HG02981 (cell line): ENCODE measurements at regions not wholly inside any gene's neighbourhood (a gene's known extent, or its start where the extent isn't known, plus 50 kb on each side); places are given as distances from the start of the nearest gene placed in this dataset.
"Not testable (repeated sequence)": the region's sequence is repeated elsewhere in the genome, so short reads cannot be mapped to it uniquely, and the experiment has no call there.

Source experiments
- ATAC-seq: cut with Tn5 transposase; IDR thresholded peaks from one replicate; pipeline ENCODE4 v1.9.1; 2021; ENCODE audit warnings: mild to moderate bottlenecking, moderate library complexity; ENCODE audit not compliant: unreplicated experiment

DNA sequence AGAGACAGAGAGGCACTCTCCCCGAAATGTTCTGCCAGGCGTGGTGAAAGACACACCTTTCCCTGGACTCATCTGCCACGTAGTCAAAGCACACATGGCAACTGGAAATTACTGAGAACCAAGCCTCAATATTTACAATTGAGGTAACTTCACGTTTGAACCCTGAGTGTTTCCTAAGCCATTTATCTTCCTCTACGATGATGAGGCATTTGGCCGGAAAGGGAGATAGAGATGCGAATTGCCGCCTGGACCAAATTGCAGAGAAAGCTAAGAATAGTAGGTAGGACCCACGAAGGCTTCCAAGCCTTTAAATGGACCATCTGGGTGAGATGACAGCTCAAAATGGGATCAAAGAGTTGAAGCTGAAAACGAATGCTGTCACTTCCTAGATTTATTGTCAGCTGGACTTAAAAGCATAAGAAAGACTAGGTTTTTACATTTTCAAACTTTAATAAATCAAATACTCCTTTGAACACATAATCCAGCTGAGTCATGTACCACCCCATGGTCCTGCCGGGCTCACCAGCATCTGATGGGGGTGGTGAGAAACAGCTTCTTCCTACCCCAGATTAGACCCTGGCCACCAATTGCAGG, 135.6 kb upstream of the LYZL2 start:
- no peak for ATAC-seq

GRCh38 chr10:30763918-30764317, 134.4 kb upstream of the LYZL2 start:
- no peak for ATAC-seq

GRCh38 chr10:30762620-30763019, 133.1 kb upstream of the LYZL2 start:
- no peak for ATAC-seq

DNA sequence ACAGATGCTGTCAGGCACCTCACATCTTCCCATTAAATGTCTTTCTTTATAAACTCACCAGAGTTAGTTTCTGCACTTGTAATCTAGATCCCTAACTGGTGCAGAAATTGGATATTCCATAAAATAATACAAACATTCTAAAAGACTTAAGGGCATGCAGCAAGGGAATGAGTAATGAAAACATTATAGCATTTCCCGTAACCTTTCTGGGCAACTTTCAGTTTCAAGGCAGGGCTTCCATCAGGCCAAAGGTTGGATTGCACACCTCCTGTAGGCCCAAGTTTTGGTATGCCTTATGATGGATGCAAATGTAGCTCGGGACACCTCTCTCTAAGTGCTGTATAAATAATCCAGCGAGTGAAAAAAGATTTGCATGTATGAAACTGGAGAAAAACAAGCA, 129.9 kb upstream of the LYZL2 start:
- ATAC-seq: no peak

DNA sequence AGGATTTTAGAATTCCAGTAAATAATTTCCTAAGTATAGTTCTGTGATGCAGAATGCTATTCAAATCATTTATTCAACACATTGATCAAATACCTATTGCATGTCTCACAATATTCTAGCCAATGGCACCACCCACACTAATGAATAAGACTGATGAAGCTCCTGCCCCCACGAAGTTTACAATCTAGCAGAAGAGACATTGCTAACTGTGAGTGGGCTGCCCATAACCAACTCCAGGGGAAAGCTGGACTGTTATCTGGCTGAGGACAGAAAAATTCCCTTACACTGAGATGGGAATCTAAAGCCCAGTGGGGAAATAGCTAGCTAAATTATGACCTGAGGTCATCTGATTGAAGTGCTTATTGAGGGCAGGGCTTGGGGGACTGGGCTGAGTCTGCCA, 128.8 kb upstream of the LYZL2 start:
- ATAC-seq: no peak

DNA sequence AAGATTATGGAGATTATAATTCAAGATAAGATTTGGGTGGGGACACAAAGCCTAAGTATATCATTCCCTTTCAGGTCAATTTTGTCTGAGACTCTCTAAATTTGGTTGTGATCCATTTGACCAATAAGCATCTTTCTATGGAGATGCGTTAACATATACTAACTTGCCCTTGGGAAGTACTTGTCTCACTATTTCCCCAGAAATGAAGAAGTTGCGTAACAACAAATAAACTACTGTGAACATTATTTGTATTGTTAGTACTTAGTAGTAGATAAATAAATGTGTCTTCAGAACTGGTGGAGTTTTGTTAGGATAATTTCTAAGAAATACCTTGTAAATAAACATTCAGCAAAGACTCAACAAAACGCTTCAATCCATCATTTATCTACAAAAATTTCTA, 127.3 kb upstream of the LYZL2 start:
- ATAC-seq: no peak

- no peak for ATAC-seq
These were observed 126.6 kb upstream of the LYZL2 start for GRCh38 chr10:30756151-30756550.

DNA sequence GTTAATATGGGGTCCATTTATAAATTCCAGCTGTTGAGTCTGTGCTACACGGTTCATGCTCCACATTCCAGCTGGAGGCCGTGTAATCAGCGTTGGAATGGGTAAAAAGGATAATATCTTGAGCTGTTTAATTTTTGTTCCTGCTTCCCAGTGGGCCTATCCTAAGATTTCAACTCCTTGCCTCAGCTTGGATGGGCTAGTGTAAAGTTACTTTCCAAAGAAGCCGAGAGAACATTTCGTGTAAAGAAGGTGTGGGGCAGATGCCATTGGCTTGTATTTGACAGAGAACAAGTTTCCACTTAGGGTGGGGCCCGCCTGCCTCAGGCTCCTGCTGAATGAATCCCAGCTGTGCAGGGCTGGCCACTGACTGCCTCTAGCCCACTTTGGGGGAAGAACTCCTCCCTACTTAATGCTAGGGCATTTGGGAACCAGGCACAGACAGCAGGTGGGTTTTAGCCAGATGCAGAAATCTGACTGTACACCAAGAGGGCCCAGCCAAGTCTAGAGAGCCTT, 125.9 kb upstream of the LYZL2 start:
- ATAC-seq: no peak

DNA sequence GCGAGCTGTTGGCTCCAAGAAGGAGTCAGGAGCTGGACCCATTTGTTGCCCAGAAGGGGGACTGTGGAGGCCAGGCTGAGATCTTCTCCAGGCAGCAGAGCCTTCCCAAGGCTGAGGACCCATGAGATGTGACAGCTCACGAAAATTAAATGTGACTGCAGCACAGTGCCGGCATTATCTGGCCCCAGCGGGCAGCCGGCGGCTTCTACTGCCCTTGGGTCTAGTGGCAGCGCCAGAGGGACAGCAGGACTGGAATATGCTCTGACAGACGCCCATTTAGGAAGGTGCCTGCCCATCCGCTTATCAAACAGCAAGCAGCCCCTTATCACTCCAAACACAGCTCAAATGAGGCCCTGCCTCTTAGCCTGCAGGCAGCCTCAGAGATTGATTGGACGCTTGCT, 122.9 kb upstream of the LYZL2 start:
- ATAC-seq: no peak

DNA sequence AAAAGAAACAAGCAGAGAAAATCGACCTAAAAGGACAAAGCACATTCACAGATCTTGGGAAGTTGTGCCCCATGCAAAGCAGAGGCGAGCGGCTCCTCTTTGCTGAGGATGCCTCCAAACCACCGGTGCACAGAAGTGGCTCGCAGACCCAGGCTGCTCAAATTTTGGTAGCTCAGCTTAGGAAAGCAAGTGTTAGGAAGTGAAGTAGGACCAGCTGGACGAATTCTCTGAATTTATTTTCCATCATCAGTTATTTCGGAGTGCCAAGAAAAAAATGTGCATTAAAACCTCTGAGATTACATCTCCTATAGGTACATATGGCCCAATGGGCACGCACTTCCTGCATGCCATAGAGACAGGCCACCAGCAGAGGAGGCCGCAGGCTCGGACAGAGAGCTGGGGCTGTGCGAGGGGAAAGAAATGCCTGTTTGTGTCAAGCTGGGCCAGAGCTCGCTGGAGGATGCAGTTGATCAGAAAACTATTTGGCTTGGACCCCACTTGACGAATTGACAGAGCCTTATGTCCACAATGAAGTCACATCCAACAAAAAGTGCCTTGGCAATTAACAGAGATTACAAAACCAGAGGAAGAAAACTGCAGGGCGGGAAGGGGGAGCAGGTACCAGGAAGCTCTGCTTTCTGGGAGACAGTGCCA, 122.3 kb upstream of the LYZL2 start:
- ATAC-seq: peak; percentile 66

GRCh38 chr10:30750971-30751677, 121.6 kb upstream of the LYZL2 start:
- no peak for ATAC-seq

DNA sequence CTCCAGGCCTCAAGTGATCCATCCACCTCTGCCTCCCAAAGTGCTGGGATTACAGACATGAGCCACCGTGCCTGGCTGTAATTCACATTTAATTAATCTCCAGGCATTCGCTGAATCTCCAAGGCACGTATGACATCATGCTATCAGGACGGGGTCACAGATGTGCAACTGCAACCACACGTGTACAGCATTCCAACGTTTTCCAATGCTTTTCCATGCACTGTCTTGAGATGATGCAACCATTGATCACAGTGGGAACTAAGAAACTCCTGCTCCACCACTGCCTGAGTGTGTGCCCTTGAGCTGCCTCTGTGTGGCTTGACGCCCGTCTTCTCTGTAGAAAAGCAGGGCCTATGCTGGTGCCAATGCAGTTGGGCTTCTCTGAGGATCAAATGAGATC, 119.8 kb upstream of the LYZL2 start:
- no peak for ATAC-seq

DNA sequence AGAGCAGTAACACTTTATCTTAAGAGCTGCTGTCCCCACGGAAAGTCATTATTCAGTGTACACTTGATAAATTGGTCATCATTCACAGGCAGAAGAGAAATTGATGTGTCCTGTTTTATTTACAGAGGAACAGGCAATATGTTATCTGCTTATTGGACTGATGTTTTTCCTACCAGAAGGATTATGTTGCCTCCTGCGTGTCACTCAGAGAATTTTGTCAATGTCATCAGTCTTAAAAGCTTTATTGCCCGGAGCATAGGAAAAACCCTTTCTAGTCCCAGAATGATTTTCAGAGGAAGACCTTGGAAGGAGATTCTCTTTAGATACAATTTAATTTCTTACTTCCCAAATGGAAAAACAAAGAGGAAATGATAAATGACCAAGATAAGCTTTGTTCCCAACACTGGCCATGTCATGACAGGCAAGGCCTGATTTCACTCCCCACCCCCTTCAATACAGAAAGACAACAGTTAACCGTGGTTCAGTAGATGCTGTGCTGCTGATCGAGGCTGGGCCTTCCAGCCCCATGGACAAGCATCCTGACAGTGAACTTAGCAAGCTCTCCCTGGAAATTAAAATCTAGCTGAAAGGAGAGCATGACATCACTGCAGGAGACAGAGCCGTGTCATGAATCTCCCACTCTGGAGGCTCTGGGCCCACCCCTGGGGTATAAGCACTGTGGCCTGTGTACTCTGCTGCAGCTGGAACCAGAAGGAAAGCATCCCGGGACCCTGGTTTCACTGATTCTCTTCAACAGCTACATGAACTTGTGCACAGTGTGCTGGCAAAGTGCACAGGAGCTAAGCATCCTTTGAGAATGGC, 118.8 kb upstream of the LYZL2 start:
- ATAC-seq: no peak

- no peak for ATAC-seq
These were observed 118.1 kb upstream of the LYZL2 start for GRCh38 chr10:30747633-30748032.

DNA sequence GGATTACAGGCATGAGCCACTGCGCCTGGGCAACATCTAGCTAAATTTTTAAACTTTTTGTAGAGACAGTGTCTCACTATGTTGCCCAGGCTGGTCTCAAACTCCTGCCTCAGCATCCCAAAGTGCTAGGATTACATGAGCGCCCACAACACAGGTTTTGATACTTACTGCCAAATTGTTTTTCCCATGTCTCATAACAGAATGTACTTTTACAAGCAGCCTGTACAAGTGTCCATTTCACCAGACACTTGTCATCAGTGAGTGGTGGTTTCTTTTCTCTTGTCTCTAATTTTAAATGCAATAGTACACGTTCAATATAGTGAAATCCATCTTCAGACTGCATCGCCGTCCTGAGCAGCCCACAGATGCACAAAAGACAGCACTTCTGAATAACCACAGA, 116.4 kb upstream of the LYZL2 start:
- no peak for ATAC-seq

DNA sequence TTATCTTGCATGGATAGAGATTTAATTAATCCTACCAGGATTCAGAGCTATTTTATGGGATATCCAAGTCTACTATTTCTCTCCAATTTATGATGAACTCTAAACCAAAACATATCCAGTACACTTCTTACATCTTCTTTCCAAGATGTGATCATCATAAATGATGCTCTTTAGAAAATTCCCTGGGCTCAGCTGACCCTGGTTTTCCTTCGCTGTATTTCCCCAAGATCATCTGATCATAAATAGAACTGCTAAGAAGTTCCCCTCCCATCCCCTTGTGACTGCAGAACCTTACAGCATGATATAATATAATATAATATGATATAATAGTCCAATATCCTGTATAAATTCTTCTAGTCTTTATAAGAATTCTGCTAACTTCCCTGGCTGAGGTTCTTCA, 114.6 kb upstream of the LYZL2 start:
- ATAC-seq: no peak

DNA sequence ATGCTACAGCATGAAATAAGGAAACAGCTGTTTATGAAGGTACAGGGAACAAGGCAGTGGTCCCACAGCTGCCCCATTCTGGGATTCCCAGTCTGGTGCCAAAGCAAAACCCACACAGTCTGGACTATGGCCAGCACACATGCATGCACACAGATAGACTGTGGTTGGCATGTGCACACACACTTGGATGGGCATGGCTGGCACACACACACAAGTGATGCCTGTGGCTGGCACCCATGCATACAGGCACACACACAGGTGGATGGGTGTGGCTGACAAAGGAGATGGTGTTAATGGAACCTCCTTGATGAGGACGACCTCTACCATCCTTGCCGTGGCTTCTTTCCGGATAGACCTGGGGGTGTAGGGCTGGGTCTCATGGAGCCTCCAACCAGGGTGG, 114.0 kb upstream of the LYZL2 start:
- ATAC-seq: no peak

GRCh38 chr10:30742471-30742870, 112.9 kb upstream of the LYZL2 start:
- ATAC-seq: peak; percentile 68

GRCh38 chr10:30740774-30741173, 111.2 kb upstream of the LYZL2 start:
- ATAC-seq: not testable (repeated sequence)

DNA sequence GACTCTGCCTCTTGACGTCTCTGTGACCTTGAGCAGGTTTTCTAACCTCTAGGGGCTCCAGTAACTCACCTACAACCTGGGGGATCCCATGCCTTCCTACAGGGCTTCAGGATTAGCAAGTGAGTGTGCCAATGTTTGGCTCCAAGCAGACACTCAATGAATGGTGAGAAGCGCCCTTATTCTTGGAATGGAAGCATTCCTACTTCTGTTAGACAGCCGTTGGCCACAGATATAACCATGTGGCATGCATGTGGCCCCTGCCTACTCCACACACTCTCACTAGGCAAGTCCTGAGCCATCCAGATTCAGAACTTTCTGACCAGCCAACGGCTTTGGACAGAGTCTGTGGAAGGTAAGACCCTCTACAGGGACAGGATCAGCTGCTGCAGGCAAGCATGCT, 108.9 kb upstream of the LYZL2 start:
- no peak for ATAC-seq

- no peak for ATAC-seq
These were observed 108.4 kb upstream of the LYZL2 start for GRCh38 chr10:30737931-30738391.
